D721Med (cell line): ENCODE measurements at regions not wholly inside any gene's neighbourhood (a gene's known extent, or its start where the extent isn't known, plus 50 kb on each side); places are given as distances from the start of the nearest gene placed in this dataset.

Experiments
- DNase-seq: peaks from one replicate; pipeline ENCODE4 v3.0.0; 2011; ENCODE audit warnings: low spot score; ENCODE audit not compliant: insufficient read length
- FAIRE-seq: peaks from 2 replicates; lab custom pipeline; 2011; peaks lifted over from hg19 to GRCh38; lab: Jason Lieb, UNC
- TF ChIP-seq, protein P1 (sequence below): IDR thresholded peaks from 2 replicates; pipeline ENCODE4 v1.5.1; 2012; ENCODE audit warnings: mild to moderate bottlenecking, control low read depth; ENCODE audit not compliant: insufficient read depth; ENCODE audit errors: missing control alignments

DNA sequence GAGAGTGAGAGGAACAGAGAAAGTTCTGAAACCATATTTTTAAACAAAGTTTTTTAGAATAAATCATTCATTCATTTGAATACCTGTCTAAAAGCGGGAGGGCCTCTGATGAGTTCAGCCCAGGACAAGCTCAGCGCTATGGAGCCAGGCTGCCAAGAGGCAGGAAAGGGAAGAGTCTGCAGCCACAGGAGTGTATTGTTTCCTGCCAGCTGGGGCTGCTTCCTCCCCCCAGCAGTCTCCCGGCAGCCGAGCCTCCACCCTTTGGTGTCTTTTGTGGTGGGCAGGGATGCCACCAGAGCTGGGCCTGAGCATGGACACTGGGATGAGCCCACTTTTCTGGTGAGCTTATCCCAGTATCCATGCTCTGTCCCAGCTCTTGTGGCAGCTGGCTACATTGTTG is 199.5 kb upstream of the TPRG1 start:
- FAIRE-seq = no peak

DNA sequence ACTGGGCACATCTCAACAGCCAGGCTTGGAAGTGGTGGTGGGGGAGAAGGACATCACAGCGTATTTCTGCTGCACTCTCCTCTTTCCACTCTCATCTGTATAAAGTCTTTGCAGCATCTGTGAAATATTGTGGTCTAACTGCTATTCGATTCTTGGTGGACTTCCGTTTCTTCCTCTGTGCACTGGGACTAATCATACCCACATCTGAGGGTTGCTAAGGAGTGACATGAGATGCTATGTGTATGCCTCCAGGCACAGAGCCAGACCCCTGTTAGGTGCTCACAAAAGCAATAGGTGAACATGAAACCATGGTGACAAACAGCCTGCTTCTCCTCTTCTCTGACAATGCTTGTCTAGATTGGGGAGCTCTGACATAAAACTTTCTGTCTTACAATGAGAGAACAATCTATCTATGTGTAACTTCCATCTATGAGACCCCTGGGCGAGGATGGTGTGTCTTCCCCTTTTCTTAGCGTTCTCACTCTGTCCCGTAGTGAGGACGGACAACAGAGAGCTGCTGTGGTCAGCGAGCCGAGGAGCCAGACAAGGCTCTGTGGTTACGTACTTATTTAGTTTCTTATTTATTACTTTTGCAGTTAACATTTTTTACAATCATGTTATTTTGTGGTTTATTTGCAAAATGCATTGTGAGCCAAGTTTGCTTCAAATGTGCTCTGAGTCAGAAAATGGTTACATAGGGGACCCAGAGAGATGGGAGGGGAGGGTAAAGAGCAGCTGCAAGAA is 196.7 kb upstream of the TPRG1 start:
- FAIRE-seq (no peak), DNase-seq (no peak)
- TF ChIP-seq, protein P1, sequence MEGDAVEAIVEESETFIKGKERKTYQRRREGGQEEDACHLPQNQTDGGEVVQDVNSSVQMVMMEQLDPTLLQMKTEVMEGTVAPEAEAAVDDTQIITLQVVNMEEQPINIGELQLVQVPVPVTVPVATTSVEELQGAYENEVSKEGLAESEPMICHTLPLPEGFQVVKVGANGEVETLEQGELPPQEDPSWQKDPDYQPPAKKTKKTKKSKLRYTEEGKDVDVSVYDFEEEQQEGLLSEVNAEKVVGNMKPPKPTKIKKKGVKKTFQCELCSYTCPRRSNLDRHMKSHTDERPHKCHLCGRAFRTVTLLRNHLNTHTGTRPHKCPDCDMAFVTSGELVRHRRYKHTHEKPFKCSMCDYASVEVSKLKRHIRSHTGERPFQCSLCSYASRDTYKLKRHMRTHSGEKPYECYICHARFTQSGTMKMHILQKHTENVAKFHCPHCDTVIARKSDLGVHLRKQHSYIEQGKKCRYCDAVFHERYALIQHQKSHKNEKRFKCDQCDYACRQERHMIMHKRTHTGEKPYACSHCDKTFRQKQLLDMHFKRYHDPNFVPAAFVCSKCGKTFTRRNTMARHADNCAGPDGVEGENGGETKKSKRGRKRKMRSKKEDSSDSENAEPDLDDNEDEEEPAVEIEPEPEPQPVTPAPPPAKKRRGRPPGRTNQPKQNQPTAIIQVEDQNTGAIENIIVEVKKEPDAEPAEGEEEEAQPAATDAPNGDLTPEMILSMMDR = no peak

More for the DNA sequence above, 199.5 kb upstream of the TPRG1 start:
- no peak for DNase-seq
- TF ChIP-seq, protein P1 = no peak

DNA sequence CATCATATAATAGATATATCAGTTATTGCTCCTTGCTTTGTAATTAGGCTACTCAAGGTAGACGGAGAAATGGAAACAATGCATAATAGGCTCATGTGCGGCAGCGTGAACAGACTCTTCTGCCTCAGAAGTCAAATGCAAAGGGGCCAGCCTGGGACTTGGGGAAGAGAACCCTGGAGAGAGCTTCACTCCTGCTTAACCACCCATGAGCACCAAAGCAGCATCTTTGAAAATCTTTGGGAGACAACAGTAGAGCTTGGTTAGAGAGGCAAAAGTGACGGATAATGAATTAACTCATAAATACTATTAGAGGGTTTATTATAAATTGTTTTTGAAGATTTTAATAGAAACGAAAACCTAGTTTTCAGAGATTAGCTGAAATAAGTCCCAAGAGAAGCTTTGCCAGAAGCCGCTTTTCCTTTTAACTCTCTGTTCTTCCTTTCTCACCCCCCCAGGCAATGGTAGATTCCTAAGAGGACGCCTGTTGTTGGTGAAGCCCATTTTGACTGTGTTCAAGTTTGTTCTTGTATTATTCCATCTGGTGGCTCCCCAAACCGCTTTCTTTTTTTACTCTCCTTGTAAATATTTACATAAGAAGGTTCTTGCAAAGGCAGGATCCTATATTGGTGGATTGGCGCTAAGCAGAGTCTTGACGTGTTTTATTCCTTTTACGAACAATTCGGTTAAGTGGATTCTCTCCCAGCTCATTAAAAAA is 196.0 kb upstream of the TPRG1 start:
- no peak for DNase-seq
- TF ChIP-seq, protein P1 = no peak
- no peak for FAIRE-seq

DNA sequence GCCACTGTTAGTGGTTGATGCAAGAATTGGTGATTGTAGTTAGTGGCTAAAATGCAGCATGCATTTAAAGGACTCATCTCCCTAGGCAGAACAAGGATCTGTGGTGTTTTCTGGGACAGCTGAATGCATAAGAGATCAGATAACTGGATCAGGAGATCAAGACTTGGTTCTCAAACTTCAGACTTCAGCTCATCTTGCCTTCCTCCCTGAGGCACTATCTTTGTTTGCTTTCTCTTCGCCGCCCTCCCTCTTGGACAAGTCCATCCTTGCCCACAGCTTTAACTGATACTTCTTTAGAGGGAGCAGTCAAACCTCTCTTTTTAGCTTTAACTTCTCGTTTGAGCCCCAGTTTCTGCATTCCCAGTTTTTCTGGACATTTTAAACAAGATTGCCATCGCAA is 195.4 kb upstream of the TPRG1 start:
- FAIRE-seq = no peak
- TF ChIP-seq, protein P1 = no peak
- DNase-seq = no peak

DNA sequence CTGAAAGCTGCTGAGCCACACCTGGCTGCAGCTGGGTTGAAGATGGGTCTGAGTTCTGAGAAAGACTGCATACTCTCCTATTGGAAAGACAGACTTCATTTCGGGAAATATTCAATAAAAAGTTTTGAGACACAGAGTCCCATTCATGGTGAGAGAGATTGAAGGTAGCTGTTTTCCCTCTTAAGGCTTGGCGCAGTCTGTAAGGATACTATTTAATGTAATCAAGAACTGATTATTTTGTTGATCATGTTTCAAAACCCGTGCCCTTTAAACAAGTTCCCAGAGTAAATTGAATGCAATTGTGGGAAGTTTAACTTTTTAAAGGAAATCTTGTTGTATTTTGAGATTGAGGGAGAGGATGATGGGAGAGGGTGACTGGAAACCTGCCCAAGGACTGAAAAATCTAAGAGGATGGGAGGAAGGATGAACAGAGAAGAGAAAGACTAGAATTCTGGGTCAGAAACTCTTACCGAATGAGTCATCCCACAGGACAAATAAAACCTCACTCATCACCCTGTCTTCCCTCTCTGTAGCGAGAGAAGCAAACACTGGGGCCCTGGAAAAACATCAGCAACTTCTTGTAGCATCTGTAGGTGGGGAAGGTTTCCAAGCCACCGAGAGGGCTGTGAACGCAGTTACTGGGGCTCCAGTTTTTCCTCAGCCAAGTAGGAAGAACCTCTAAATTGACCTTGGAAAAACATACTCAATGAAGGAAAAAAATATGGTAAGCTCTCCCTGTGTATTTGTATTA is 193.2 kb upstream of the TPRG1 start:
- DNase-seq (no peak), FAIRE-seq (no peak)
- TF ChIP-seq, protein P1 = no peak

DNA sequence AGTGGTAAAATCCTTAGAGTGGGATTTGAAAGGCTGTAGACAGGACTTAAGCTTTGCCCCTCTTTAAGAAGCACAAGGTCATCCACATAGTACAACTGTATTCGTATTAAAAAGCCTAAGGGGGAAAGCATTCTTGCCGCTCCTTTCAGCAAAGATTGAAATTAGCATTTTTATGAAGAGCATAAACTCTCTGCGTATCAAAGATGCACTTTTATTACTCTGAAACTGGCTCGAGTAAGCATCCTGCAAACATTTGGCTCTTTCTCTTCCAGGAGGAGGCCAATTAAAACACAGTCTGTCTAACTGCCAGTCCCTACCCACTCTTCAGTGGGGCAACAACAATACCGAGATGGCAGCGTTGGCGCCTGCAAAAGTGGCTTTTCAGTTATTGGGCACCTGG is 192.5 kb upstream of the TPRG1 start:
- TF ChIP-seq, protein P1 = no peak
- FAIRE-seq (no peak), DNase-seq (no peak)
